ENCODE measurements at regions not wholly inside any gene's neighbourhood (a gene's known extent, or its start where the extent isn't known, plus 50 kb on each side); places are given as distances from the start of the nearest gene placed in this dataset.

- no peaks in the 10 kb centered on the region for H3K27me3 Mint-ChIP-seq
- no peak overlapping the region for H3K27ac Mint-ChIP-seq
- no peaks in the 10 kb centered on the region for H3K36me3 Mint-ChIP-seq
- H3K9me3 Mint-ChIP-seq = no peaks in the 10 kb centered on the region
- H3K4me3 Mint-ChIP-seq = no peak overlapping the region
- H3K4me1 Mint-ChIP-seq = peaks cover 52% of the 10 kb centered on the region
- no peak for ATAC-seq
These were observed 90.4 kb upstream of the ANKRD55 start for GRCh38 chr5:56323505-56323904.

GRCh38 chr5:56322592-56322991 is 89.5 kb upstream of the ANKRD55 start:
- no peak for ATAC-seq
- H3K27ac Mint-ChIP-seq = peak overlapping the region; percentile 70
- no peak overlapping the region for H3K4me3 Mint-ChIP-seq
- H3K36me3 Mint-ChIP-seq = no peaks in the 10 kb centered on the region
- no peaks in the 10 kb centered on the region for H3K9me3 Mint-ChIP-seq
- H3K4me1 Mint-ChIP-seq = peaks cover 52% of the 10 kb centered on the region
- no peaks in the 10 kb centered on the region for H3K27me3 Mint-ChIP-seq

- ATAC-seq = no peak
- Mint-ChIP-seq H3K27ac (peak overlapping the region; percentile 70), H3K4me1 (peaks cover 42% of the 10 kb centered on the region), H3K4me3 (no peak overlapping the region), H3K36me3 (no peaks in the 10 kb centered on the region), H3K27me3 (no peaks in the 10 kb centered on the region), H3K9me3 (no peaks in the 10 kb centered on the region)
These were observed 88.2 kb upstream of the ANKRD55 start for GRCh38 chr5:56321236-56321881.

GRCh38 chr5:56320686-56321085 is 87.6 kb upstream of the ANKRD55 start:
- H3K4me3 Mint-ChIP-seq = no peak overlapping the region
- ATAC-seq = no peak
- peak overlapping the region; percentile 70 for H3K27ac Mint-ChIP-seq
- H3K36me3 Mint-ChIP-seq = no peaks in the 10 kb centered on the region
- no peaks in the 10 kb centered on the region for H3K27me3 Mint-ChIP-seq
- peaks cover 36% of the 10 kb centered on the region for H3K4me1 Mint-ChIP-seq
- H3K9me3 Mint-ChIP-seq = no peaks in the 10 kb centered on the region

GRCh38 chr5:56319526-56320181 is 86.5 kb upstream of the ANKRD55 start:
- H3K9me3 Mint-ChIP-seq = no peaks in the 10 kb centered on the region
- no peaks in the 10 kb centered on the region for H3K27me3 Mint-ChIP-seq
- ATAC-seq = no peak
- H3K27ac Mint-ChIP-seq = peak overlapping the region; percentile 86
- H3K4me3 Mint-ChIP-seq = peak overlapping the region; percentile 9
- no peaks in the 10 kb centered on the region for H3K36me3 Mint-ChIP-seq
- peaks cover 38% of the 10 kb centered on the region for H3K4me1 Mint-ChIP-seq

- Mint-ChIP-seq H3K27ac (peak overlapping the region; percentile 86), H3K4me3 (no peak overlapping the region), H3K4me1 (peaks cover 43% of the 10 kb centered on the region), H3K27me3 (no peaks in the 10 kb centered on the region), H3K36me3 (no peaks in the 10 kb centered on the region), H3K9me3 (no peaks in the 10 kb centered on the region)
- ATAC-seq = peak; percentile 91
These were observed 84.9 kb upstream of the ANKRD55 start for GRCh38 chr5:56317923-56318561.

- Mint-ChIP-seq H3K4me3 (no peak overlapping the region), H3K27ac (no peak overlapping the region)
- ATAC-seq = no peak
These were observed 83.3 kb upstream of the ANKRD55 start for GRCh38 chr5:56316299-56316994.

DNA sequence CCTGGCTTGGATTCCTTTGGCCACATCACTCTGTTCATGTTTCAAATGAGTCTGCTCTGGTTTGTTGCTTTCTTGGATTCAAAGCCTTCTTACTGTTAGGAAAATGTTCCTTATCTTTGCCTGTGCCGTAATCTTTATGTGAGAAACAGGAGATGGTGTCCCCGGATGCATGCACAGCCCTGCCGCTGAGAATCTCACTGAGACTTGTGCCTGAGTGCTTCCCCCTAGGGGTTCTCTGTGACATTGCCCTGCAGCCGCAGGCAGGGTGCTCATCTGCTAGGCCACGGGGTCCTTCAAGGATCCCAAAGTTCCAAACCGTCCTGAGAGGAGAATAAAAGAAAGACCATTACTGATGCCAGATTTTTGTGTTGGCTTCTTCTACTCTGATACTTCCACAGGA is 81.4 kb upstream of the ANKRD55 start:
- Mint-ChIP-seq H3K27me3 (no peaks in the 10 kb centered on the region), H3K36me3 (no peaks in the 10 kb centered on the region), H3K4me3 (peak overlapping the region; percentile 29), H3K9me3 (no peaks in the 10 kb centered on the region), H3K4me1 (peaks cover 47% of the 10 kb centered on the region), H3K27ac (peak overlapping the region; percentile 56)
- peak; percentile 71 for ATAC-seq

More at GRCh38 chr5:56316299-56316994, 83.3 kb upstream of the ANKRD55 start:
- Mint-ChIP-seq H3K27me3 (no peaks in the 10 kb centered on the region), H3K4me1 (peaks cover 49% of the 10 kb centered on the region), H3K36me3 (no peaks in the 10 kb centered on the region), H3K9me3 (no peaks in the 10 kb centered on the region)

DNA sequence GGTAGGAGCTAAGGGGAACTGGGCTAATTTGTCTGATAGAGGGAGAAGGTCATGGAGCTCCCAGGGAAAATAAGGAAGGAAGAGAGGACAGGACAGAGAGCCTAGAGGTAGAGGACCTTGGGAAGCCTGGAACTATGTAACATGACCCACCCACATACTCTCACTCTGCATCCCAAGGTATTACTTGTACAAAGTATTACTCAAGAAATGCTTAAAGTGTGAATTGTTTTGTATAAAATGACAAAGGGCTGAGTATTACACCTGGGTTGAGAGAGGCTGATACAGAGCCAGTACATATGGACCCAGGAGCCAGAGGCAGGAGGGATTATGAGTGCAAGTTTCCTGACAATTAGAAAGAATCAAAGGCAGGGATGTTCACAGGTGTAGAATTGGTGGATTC is 80.5 kb upstream of the ANKRD55 start:
- H3K4me3 Mint-ChIP-seq = no peak overlapping the region

DNA sequence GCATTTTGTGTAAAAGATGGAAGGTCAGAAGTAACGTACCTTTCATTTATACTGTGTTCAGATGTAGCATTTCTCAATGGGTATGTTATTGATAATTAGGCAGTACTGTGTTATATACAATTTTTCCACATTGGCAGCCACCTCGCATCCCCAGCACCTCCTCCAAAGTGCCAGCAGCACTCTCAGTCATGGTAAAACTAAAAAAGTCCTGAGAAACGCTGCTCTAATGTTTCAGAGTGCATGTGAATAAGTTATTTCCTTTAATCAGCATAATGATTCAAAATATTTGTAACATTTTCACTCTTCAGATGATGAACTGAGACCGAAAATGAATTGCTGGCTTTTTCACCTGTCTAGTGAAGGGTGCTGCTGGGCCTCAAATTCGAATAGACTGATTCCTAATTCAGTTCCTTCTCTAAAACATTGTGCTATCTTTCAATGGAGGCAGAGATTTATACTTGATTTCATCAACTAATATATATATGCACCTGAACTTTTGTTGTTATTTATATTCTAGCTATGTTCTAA is 79.9 kb upstream of the ANKRD55 start:
- Mint-ChIP-seq H3K4me1 (peaks cover 32% of the 10 kb centered on the region), H3K27ac (peak overlapping the region; percentile 58)

More for the DNA sequence above, 80.5 kb upstream of the ANKRD55 start:
- H3K36me3 Mint-ChIP-seq = no peaks in the 10 kb centered on the region
- H3K27ac Mint-ChIP-seq = peak overlapping the region; percentile 58
- H3K27me3 Mint-ChIP-seq = no peaks in the 10 kb centered on the region
- H3K9me3 Mint-ChIP-seq = no peaks in the 10 kb centered on the region
- ATAC-seq = no peak
- peaks cover 38% of the 10 kb centered on the region for H3K4me1 Mint-ChIP-seq

GRCh38 chr5:56311306-56311905 is 78.3 kb upstream of the ANKRD55 start:
- Mint-ChIP-seq H3K4me1 (peaks cover 25% of the 10 kb centered on the region), H3K36me3 (peaks cover under 1% of the 10 kb centered on the region), H3K4me3 (no peak overlapping the region), H3K27ac (peak overlapping the region; percentile 58), H3K9me3 (no peaks in the 10 kb centered on the region), H3K27me3 (no peaks in the 10 kb centered on the region)
- no peak for ATAC-seq

More for the DNA sequence above, 79.9 kb upstream of the ANKRD55 start:
- no peak overlapping the region for H3K4me3 Mint-ChIP-seq
- no peaks in the 10 kb centered on the region for H3K36me3 Mint-ChIP-seq
- H3K27me3 Mint-ChIP-seq = no peaks in the 10 kb centered on the region
- ATAC-seq = no peak
- no peaks in the 10 kb centered on the region for H3K9me3 Mint-ChIP-seq

- H3K9me3 Mint-ChIP-seq = peaks cover 3% of the 10 kb centered on the region
- ATAC-seq = no peak
- H3K27me3 Mint-ChIP-seq = no peaks in the 10 kb centered on the region
- peaks cover 25% of the 10 kb centered on the region for H3K4me1 Mint-ChIP-seq
- peak overlapping the region; percentile 58 for H3K27ac Mint-ChIP-seq
- H3K36me3 Mint-ChIP-seq = peaks cover 5% of the 10 kb centered on the region
- no peak overlapping the region for H3K4me3 Mint-ChIP-seq
These were observed 77.6 kb upstream of the ANKRD55 start for GRCh38 chr5:56310711-56311204.

DNA sequence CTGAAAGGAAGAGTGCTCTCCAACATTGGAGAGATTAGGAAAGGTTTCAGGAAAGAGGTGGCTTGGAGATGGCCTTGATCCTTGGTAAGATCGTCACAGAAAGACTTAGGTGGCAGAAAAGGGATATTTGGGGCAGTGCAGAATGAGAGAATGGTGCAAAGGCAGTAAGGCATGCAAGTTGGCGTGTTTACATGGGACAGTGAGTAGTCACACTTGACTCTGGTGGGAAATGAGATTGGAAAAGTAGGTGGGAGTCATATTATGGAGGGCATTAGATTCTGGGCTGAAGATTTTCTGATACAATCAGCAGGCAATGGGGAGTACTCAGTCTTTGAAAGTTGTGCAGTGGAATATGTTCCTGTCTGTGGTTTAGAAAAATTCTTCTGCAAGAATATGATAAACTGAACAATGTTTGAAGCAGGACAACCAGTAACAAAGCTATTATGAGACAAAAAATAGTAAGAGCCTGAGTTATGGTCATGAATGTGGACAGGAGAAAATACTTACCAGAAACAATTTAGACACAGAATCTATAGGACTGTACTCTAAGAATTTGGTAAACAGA is 76.2 kb upstream of the ANKRD55 start:
- Mint-ChIP-seq H3K27me3 (no peaks in the 10 kb centered on the region), H3K9me3 (peaks cover 3% of the 10 kb centered on the region), H3K4me1 (peaks cover 20% of the 10 kb centered on the region), H3K4me3 (no peak overlapping the region), H3K36me3 (peaks cover 5% of the 10 kb centered on the region), H3K27ac (no peak overlapping the region)
- no peak for ATAC-seq

GRCh38 chr5:56307714-56308333 is 74.7 kb upstream of the ANKRD55 start:
- Mint-ChIP-seq H3K9me3 (peaks cover 3% of the 10 kb centered on the region), H3K27me3 (no peaks in the 10 kb centered on the region), H3K4me1 (peaks cover 17% of the 10 kb centered on the region), H3K36me3 (peaks cover 5% of the 10 kb centered on the region), H3K27ac (no peak overlapping the region), H3K4me3 (no peak overlapping the region)
- no peak for ATAC-seq

Data from stimulated activated memory B cell treated with anti-CD40 and anti-IgM and Interleukin-4, amounts not matched to agents 10 μg/mL and 1 μg/mL and 100 μg/mL, for 72 hours (primary cell).